ENCODE measurements at regions not wholly inside any gene's neighbourhood (a gene's known extent, or its start where the extent isn't known, plus 50 kb on each side); places are given as distances from the start of the nearest gene placed in this dataset.

DNA sequence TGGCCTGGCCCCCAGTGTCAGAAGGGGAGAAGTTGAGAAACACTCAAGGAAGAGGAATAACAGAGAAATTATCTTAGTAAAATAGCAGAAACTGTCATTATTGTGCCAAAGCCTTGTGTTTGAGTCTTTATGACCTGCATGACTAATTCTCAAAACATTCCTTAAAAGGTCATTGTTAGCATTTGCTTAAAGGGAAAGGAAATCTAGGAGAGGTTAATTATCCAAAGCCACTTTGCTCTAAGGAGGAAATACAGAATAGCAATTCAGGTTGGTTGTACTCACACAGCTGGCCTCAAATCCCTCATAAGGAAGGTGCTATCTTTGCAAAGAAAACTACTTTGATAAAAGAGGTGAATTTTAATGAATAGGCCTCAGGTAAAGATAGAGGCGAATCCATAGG lies 516.7 kb downstream of the CBLN4 start:
- no peaks in the 10 kb centered on the region for H3K36me3 ChIP-seq
- H3K4me1 ChIP-seq: no peaks in the 10 kb centered on the region
- H3K27me3 ChIP-seq (replicated peaks in 1 of 7): no peaks in the 10 kb centered on the region
- intact Hi-C loops (cut with DNase I; ENCODE audit: low total_unique reads): no loop called here
- H3K9me3 ChIP-seq: peaks cover 0 to 29% (median 9%) of the 10 kb centered on the region in 8 donors
- no peak overlapping the region for H3K27ac ChIP-seq
- no peak for DNase-seq
- 79 to 92% (median 87%) methylated on average over 1 of the region's 1 CpG for WGBS, 5 donors
- TF ChIP-seq POLR2A (IDR thresholded peaks at IDR 0.05) (no peak), POLR2AphosphoS5 (IDR thresholded peaks at IDR 0.05) (no peak)
- TF ChIP-seq, protein P1, sequence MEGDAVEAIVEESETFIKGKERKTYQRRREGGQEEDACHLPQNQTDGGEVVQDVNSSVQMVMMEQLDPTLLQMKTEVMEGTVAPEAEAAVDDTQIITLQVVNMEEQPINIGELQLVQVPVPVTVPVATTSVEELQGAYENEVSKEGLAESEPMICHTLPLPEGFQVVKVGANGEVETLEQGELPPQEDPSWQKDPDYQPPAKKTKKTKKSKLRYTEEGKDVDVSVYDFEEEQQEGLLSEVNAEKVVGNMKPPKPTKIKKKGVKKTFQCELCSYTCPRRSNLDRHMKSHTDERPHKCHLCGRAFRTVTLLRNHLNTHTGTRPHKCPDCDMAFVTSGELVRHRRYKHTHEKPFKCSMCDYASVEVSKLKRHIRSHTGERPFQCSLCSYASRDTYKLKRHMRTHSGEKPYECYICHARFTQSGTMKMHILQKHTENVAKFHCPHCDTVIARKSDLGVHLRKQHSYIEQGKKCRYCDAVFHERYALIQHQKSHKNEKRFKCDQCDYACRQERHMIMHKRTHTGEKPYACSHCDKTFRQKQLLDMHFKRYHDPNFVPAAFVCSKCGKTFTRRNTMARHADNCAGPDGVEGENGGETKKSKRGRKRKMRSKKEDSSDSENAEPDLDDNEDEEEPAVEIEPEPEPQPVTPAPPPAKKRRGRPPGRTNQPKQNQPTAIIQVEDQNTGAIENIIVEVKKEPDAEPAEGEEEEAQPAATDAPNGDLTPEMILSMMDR (IDR thresholded peaks at IDR 0.05 in 8 of 11, conservative IDR thresholded peaks at IDR 0.05 in 3 of 11): no peak
- H3K4me3 ChIP-seq: no peak overlapping the region

DNA sequence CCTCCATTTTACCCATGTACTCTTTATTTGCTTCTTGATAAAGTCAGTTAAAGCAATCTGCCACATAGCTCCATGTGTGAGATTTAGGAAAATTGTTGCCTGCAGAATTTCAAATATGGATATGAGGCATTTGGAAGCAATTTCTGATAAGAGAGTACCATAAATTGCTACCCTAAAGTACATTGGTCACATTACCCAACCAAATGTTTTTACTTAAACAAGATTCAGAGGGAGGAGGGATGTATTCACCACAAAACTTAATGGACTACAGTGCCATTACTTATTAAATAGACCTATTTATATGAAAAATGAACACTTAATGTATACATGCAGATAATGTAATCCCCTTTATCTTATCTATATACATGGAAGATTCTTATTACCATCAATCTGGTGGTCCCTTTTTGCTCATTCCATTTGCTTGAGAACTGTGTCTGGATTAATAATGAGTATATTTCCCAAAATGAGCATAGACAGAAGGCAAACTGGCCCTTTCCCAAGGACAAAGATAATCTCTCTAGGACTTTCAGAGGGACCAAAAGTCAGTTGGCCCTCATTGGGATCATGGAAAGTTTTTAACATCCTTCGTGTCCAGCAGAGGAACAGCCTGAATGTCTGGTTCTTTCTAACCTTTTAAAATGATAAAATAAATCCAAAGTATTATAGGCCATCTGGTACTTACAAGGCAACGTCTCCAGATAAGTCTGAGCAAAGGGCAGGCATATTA lies 526.4 kb downstream of the CBLN4 start:
- intact Hi-C loops (cut with DNase I; ENCODE audit: low total_unique reads): no loop called here
- TF ChIP-seq POLR2AphosphoS5 (IDR thresholded peaks at IDR 0.05): no peak
- TF ChIP-seq, protein P1 (IDR thresholded peaks at IDR 0.05 in 8 of 11, conservative IDR thresholded peaks at IDR 0.05 in 3 of 11): no peak
- TF ChIP-seq POLR2A (IDR thresholded peaks at IDR 0.05): no peak
- H3K9me3 ChIP-seq: peaks cover 0 to 24% (median 0%) of the 10 kb centered on the region in 8 donors
- H3K27me3 ChIP-seq (replicated peaks in 1 of 7): no peaks in the 10 kb centered on the region
- no peaks in the 10 kb centered on the region for H3K36me3 ChIP-seq
- WGBS, 5 donors: 28 to 67% (median 50%) methylated on average over 2 of the region's 2 CpGs
- H3K4me3 ChIP-seq: no peak overlapping the region
- H3K27ac ChIP-seq: no peak overlapping the region
- DNase-seq: no peak
- no peaks in the 10 kb centered on the region for H3K4me1 ChIP-seq

DNA sequence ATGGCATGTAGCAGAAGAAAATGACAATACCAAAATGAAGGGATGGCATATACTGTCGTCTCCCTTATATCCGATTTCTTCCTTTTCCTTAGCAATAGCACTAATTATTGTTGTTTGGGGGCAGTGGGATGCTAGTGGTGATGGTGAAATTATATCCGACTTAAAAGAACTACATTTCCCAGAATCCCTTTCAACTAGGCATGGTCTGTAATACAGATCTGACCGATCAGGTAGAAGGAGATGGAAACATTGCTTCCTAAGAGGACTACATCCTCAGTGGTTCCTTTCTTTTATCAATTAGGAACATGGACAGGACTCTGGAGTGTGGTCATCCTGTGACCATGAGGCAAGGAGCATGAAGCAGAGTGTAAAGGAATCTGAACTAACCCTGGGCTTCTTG lies 532.6 kb downstream of the CBLN4 start:
- DNase-seq: no peak
- Histone ChIP-seq H3K27ac (no peak overlapping the region), H3K36me3 (no peaks in the 10 kb centered on the region), H3K27me3 (replicated peaks in 1 of 7) (no peaks in the 10 kb centered on the region), H3K4me3 (no peak overlapping the region), H3K4me1 (no peaks in the 10 kb centered on the region), H3K9me3 (no peaks in the 10 kb centered on the region)
- intact Hi-C loops (cut with DNase I; ENCODE audit: low total_unique reads): no loop called here
- TF ChIP-seq POLR2A (IDR thresholded peaks at IDR 0.05) (no peak), POLR2AphosphoS5 (IDR thresholded peaks at IDR 0.05) (no peak)
- TF ChIP-seq, protein P1 (IDR thresholded peaks at IDR 0.05 in 8 of 11, conservative IDR thresholded peaks at IDR 0.05 in 3 of 11): no peak
- WGBS, 5 donors: 62 to 74% (median 66%) methylated on average over 4 of the region's 4 CpGs

DNA sequence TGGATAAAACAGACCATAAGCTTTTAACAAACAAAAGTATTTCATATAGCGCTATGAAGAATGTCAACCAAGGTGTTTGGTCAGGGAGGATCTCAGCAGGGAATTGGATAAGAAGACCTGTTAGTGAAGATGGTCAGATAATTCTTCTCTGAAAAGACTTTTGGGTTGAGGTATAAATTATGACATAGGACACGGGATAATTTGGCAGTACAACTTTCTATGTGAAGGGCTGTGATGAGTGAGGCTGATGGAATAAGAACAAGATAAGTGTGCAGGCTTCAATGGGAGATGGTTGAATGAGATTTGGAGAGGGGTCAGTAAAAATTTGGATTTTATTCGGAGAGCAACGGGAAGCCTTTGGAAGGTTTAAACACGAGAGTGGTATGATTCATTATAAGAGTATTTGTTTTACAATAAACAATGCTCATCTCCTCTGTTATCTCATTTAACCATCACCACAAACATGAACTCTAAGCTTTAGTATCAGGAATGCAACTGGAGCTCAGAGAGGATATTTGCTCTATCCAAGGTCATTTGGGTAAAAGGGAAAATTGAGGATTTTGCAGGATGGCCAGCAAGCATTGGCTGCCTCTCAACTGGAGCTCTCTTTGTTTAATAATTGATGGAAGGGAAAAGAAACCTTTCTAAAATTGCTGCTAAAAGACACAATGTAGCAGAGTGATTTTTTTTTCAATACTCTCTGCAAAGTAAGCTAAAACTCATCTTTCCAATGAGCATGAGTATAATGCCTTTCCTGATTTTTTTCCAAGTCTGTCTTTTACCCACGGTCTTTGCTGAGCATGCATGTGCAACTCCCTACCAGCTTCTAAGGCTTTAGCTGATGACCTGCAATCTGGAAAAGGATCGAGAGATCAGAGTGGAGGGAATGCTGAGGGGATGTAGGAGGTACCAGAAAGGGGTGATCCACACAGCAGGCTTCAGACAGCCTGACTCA lies 534.0 kb downstream of the CBLN4 start:
- intact Hi-C loops (cut with DNase I; ENCODE audit: low total_unique reads): no loop called here
- Histone ChIP-seq H3K27me3 (replicated peaks in 1 of 7) (no peaks in the 10 kb centered on the region), H3K4me1 (no peaks in the 10 kb centered on the region), H3K27ac (no peak overlapping the region), H3K4me3 (no peak overlapping the region), H3K9me3 (no peaks in the 10 kb centered on the region), H3K36me3 (no peaks in the 10 kb centered on the region)
- TF ChIP-seq, protein P1 (IDR thresholded peaks at IDR 0.05 in 8 of 11, conservative IDR thresholded peaks at IDR 0.05 in 3 of 11): no peak
- TF ChIP-seq POLR2A (IDR thresholded peaks at IDR 0.05): no peak
- no peak for TF ChIP-seq POLR2AphosphoS5 (IDR thresholded peaks at IDR 0.05)
- no peak for DNase-seq
- WGBS, 5 donors: 58 to 75% (median 69%) methylated on average over 7 of the region's 7 CpGs

All from spleen (tissue), 11 donors.